Esophagus muscularis mucosa (tissue), 4 donors: ENCODE measurements at regions not wholly inside any gene's neighbourhood (a gene's known extent, or its start where the extent isn't known, plus 50 kb on each side); places are given as distances from the start of the nearest gene placed in this dataset.

Experiments used
- EP300 ChIP-seq: sonication (generic); formaldehyde crosslinking; IDR thresholded peaks from one replicate; pipeline ENCODE4 v1.6.1; 2017; ENCODE audit warnings: antibody characterized with exemption
- POLR2A ChIP-seq: fragments of 450-650 bp; IDR thresholded peaks from one replicate; pipeline ENCODE4 v1.6.1; 2017; ENCODE audit warnings: antibody characterized with exemption, moderate library complexity, mild to moderate bottlenecking, low read depth
- POLR2AphosphoS5 ChIP-seq, 2 donors: sonication (generic); formaldehyde crosslinking; IDR thresholded peaks; one replicate each; pipeline ENCODE4 v1.6.1; 2017; ENCODE audit warnings: antibody characterized with exemption in 2 of 2
- TF ChIP-seq, protein P1 (sequence below), 3 experiments: fragments of 200-600 bp in 2 of 3; fragments of 450-650 bp in 1 of 3; sonication (generic) in 2 of 3; IDR thresholded peaks; one replicate each; pipeline ENCODE4 v1.5.1; 2017 to 2019; ENCODE audit warnings: antibody characterized with exemption in 3 of 3, mild to moderate bottlenecking in 2 of 3, moderate library complexity in 1 of 3

DNA sequence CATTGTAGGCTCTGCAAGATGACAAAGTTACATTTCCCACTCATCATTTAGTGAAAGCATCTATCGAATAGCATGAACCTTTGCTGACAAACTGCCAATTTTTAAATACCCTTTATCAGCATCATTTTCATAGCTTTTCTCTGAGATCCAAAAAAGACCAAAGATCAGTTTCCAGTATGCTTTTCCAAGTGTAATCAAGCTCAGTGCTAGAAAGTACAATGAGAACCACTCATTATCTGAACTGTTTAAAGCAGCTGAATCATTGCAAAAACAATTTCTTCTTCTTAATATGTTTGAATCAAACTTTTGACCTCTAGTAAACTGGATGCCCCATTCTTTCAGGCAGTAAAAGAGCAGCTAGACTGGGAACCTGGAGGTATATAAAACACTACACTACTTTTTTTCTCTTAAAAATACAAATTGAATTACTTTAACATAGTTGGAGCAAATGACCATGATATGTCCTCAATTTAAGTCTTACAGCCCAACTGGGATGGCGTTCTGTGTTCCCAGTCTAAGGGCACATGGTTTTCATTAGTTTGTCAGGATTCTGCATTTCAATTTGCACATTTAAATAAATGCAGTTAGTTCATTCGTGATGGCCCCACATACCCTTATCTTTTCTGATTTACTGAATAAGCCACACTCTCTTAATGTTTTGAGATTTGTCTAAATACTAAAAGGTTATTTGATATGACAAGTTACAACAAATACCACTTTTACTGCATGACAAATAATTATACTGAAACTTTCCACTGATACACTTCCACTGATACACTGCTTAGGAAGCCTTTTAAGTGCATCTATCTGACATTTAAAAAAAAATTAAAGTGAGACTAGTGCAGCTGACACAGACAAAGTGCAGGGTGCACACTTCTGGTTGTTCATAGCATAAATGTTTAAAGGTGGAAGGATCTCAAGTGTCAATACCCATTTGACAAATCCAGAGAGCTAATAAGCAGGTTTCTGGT lies 146.0 kb upstream of the FRMD4B start:
- TF ChIP-seq, protein P1, sequence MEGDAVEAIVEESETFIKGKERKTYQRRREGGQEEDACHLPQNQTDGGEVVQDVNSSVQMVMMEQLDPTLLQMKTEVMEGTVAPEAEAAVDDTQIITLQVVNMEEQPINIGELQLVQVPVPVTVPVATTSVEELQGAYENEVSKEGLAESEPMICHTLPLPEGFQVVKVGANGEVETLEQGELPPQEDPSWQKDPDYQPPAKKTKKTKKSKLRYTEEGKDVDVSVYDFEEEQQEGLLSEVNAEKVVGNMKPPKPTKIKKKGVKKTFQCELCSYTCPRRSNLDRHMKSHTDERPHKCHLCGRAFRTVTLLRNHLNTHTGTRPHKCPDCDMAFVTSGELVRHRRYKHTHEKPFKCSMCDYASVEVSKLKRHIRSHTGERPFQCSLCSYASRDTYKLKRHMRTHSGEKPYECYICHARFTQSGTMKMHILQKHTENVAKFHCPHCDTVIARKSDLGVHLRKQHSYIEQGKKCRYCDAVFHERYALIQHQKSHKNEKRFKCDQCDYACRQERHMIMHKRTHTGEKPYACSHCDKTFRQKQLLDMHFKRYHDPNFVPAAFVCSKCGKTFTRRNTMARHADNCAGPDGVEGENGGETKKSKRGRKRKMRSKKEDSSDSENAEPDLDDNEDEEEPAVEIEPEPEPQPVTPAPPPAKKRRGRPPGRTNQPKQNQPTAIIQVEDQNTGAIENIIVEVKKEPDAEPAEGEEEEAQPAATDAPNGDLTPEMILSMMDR (IDR thresholded peaks at IDR 0.05), result no peak
- TF ChIP-seq EP300, result no peak
- no peak for TF ChIP-seq POLR2AphosphoS5 (IDR thresholded peaks at IDR 0.05)
- TF ChIP-seq POLR2A, result no peak
